ENCODE measurements at regions not wholly inside any gene's neighbourhood (a gene's known extent, or its start where the extent isn't known, plus 50 kb on each side); places are given as distances from the start of the nearest gene placed in this dataset.

- no peak overlapping the region for H3K4me3 ChIP-seq (ENCODE audit: low read depth, low read length)
- DNase-seq (ENCODE audit: low read depth, low spot score): no peak
- ChIA-PET POLR2A (no interaction called here), CTCF (no interaction called here)
- no peak for TF ChIP-seq CTCF (IDR thresholded peaks at IDR 0.05; ENCODE audit: insufficient read depth, low read length, missing control alignments)
Observed at GRCh38 chr2:138901530-138901929, 121.3 kb upstream of the NXPH2 start.

- CTCF ChIA-PET: no interaction called here
- no peak for TF ChIP-seq CTCF (IDR thresholded peaks at IDR 0.05; ENCODE audit: insufficient read depth, low read length, missing control alignments)
- no peak overlapping the region for H3K4me3 ChIP-seq (ENCODE audit: low read depth, low read length)
- DNase-seq (ENCODE audit: low read depth, low spot score): no peak
- POLR2A ChIA-PET: no interaction called here
Observed at GRCh38 chr2:138898855-138899254, 118.7 kb upstream of the NXPH2 start.

GRCh38 chr2:138897274-138897673 lies 117.1 kb upstream of the NXPH2 start:
- no peak overlapping the region for H3K4me3 ChIP-seq (ENCODE audit: low read depth, low read length)
- ChIA-PET POLR2A (no interaction called here), CTCF (no interaction called here)
- no peak for TF ChIP-seq CTCF (IDR thresholded peaks at IDR 0.05; ENCODE audit: insufficient read depth, low read length, missing control alignments)
- DNase-seq (ENCODE audit: low read depth, low spot score): no peak

GRCh38 chr2:138893746-138894145 lies 113.6 kb upstream of the NXPH2 start:
- CTCF ChIA-PET: no interaction called here
- POLR2A ChIA-PET: no interaction called here

GRCh38 chr2:138881126-138881525 lies 100.9 kb upstream of the NXPH2 start:
- CTCF ChIA-PET: no interaction called here
- POLR2A ChIA-PET: no interaction called here
- no peak overlapping the region for H3K4me3 ChIP-seq (ENCODE audit: low read depth, low read length)
- no peak for DNase-seq (ENCODE audit: low read depth, low spot score)
- no peak for TF ChIP-seq CTCF (IDR thresholded peaks at IDR 0.05; ENCODE audit: insufficient read depth, low read length, missing control alignments)

More at GRCh38 chr2:138893746-138894145, 113.6 kb upstream of the NXPH2 start:
- H3K4me3 ChIP-seq (ENCODE audit: low read depth, low read length): no peak overlapping the region
- no peak for TF ChIP-seq CTCF (IDR thresholded peaks at IDR 0.05; ENCODE audit: insufficient read depth, low read length, missing control alignments)
- no peak for DNase-seq (ENCODE audit: low read depth, low spot score)

- TF ChIP-seq CTCF (IDR thresholded peaks at IDR 0.05; ENCODE audit: insufficient read depth, low read length, missing control alignments): no peak
- no peak overlapping the region for H3K4me3 ChIP-seq (ENCODE audit: low read depth, low read length)
- DNase-seq (ENCODE audit: low read depth, low spot score): no peak
- POLR2A ChIA-PET: no interaction called here
- CTCF ChIA-PET: no interaction called here
Observed at GRCh38 chr2:138879931-138880330, 99.7 kb upstream of the NXPH2 start.

Measured in AG04449 (cell line).